IMR-90 (cell line): ENCODE measurements at regions not wholly inside any gene's neighbourhood (a gene's known extent, or its start where the extent isn't known, plus 50 kb on each side); places are given as distances from the start of the nearest gene placed in this dataset.

Experiments
- ATAC-seq: fragments of 200-7000 bp; cut with Tn5 transposase; 2 replicates; pipeline ENCODE4 v1.9.1; 2020; ENCODE audit warnings: low read depth, mild to moderate bottlenecking, moderate library complexity
- BruUV-seq: library from RNA; stranded (reverse); fragments of 400-500 nt; replicated peaks from 2 replicates; lab custom pipeline; 2021; lab: Mats Ljungman, UMichigan
- CTCF ChIA-PET: fragments of 300-600 bp; formaldehyde crosslinking; extraction: SDS; loops from one replicate; lab custom pipeline; 2021; ENCODE audit warnings: antibody characterized with exemption; lab: Yijun Ruan, JAX
- POLR2A ChIA-PET: fragments of 300-600 bp; sonication (Branson Sonifier 250); formaldehyde crosslinking; loops from one replicate; lab custom pipeline; 2022; ENCODE audit warnings: antibody characterized with exemption; ENCODE audit not compliant: unreplicated experiment; lab: Charles Lee
- DNase-seq: peaks from one replicate; pipeline ENCODE4 v3.0.0; 2013
- H2AFZ ChIP-seq: replicated peaks from 2 replicates; pipeline ENCODE3; 2013; ENCODE audit warnings: low read length, mild to moderate bottlenecking; ENCODE audit not compliant: poor library complexity
- H2AK5ac ChIP-seq: 2 replicates; pipeline ENCODE4 v1.6.1; 2013; ENCODE audit warnings: low read depth, low read length, inconsistent platforms
- H2AK9ac ChIP-seq: replicated peaks from 2 replicates; pipeline ENCODE3; 2013; ENCODE audit warnings: mild to moderate bottlenecking, low read depth, low read length, moderate library complexity; ENCODE audit not compliant: poor library complexity
- H2BK120ac ChIP-seq: 2 replicates; pipeline ENCODE4 v1.6.1; 2013; ENCODE audit warnings: low read depth, low read length, inconsistent platforms
- H2BK15ac ChIP-seq: 3 replicates; pipeline ENCODE4 v1.6.1; 2013; ENCODE audit warnings: low read depth, low read length, inconsistent platforms
- H2BK20ac ChIP-seq: 2 replicates; pipeline ENCODE4 v1.6.1; 2013; ENCODE audit warnings: low read depth, mild to moderate bottlenecking, inconsistent platforms, low read length, moderate library complexity
- H2BK5ac ChIP-seq: 2 replicates; pipeline ENCODE4 v1.6.1; 2013; ENCODE audit warnings: mild to moderate bottlenecking, low read depth, low read length, inconsistent platforms; ENCODE audit not compliant: poor library complexity, severe bottlenecking
- H3K14ac ChIP-seq: replicated peaks from 2 replicates; pipeline ENCODE4 v1.6.1; 2013; ENCODE audit warnings: low read depth, low read length, inconsistent platforms
- H3K18ac ChIP-seq: 2 replicates; pipeline ENCODE4 v1.6.1; 2013; ENCODE audit warnings: low read depth, low read length, control low read depth
- H3K23ac ChIP-seq: 2 replicates; pipeline ENCODE4 v1.6.1; 2013; ENCODE audit warnings: low read depth, low read length, inconsistent platforms
- H3K27ac ChIP-seq: 2 replicates; pipeline ENCODE4 v1.5.1; 2013; ENCODE audit warnings: mild to moderate bottlenecking, control low read depth, low read length; ENCODE audit not compliant: insufficient read depth
- H3K27me3 ChIP-seq: 2 replicates; pipeline ENCODE4 v1.6.1; 2013; ENCODE audit warnings: low read length; ENCODE audit not compliant: control insufficient read depth, insufficient read depth
- H3K36me3 ChIP-seq: 2 replicates; pipeline ENCODE4 v1.6.1; 2013; ENCODE audit warnings: low read length, mixed read lengths; ENCODE audit not compliant: control insufficient read depth, insufficient read depth
- H3K4ac ChIP-seq: 2 replicates; pipeline ENCODE4 v1.6.1; 2013; ENCODE audit warnings: low read depth, low read length, inconsistent platforms
- H3K4me1 ChIP-seq: 2 replicates; pipeline ENCODE4 v1.6.1; 2013; ENCODE audit warnings: low read length, mixed read lengths; ENCODE audit not compliant: control insufficient read depth, insufficient read depth
- H3K4me2 ChIP-seq: 2 replicates; pipeline ENCODE4 v1.6.1; 2013; ENCODE audit warnings: low read depth, mild to moderate bottlenecking, control low read depth, low read length, moderate library complexity
- H3K4me3 ChIP-seq: 2 replicates; pipeline ENCODE4 v1.5.1; 2013; ENCODE audit warnings: low read depth, mild to moderate bottlenecking, control low read depth, low read length, moderate library complexity; ENCODE audit not compliant: insufficient read depth
- H3K56ac ChIP-seq: 2 replicates; pipeline ENCODE4 v1.6.1; 2013; ENCODE audit warnings: low read length, inconsistent platforms; ENCODE audit not compliant: insufficient read depth; ENCODE audit errors: extremely low read depth
- H3K79me1 ChIP-seq, 2 experiments: 2 replicates each; pipeline ENCODE4 v1.6.1; 2013; ENCODE audit warnings: low read length in 2 of 2, inconsistent platforms in 1 of 2, low read depth in 1 of 2
- H3K9ac ChIP-seq: 2 replicates; pipeline ENCODE4 v1.6.1; 2013; ENCODE audit warnings: low read depth, low read length, control low read depth
- H3K9me1 ChIP-seq: 2 replicates; pipeline ENCODE4 v1.6.1; 2013; ENCODE audit warnings: low read length, inconsistent platforms; ENCODE audit not compliant: insufficient read depth
- H3K9me3 ChIP-seq: 2 replicates; pipeline ENCODE4 v1.6.1; 2013; ENCODE audit warnings: low read length; ENCODE audit not compliant: control insufficient read depth, insufficient read depth
- H4K20me1 ChIP-seq: 2 replicates; pipeline ENCODE4 v1.6.1; 2013; ENCODE audit warnings: low read length, inconsistent platforms; ENCODE audit not compliant: insufficient read depth
- H4K5ac ChIP-seq: 2 replicates; pipeline ENCODE4 v1.6.1; 2013; ENCODE audit warnings: mild to moderate bottlenecking, low read depth, low read length, control low read depth
- H4K8ac ChIP-seq, 2 experiments: 2 replicates each; pipeline ENCODE4 v1.6.1; 2013; ENCODE audit warnings: low read depth in 2 of 2, low read length in 2 of 2, control low read depth in 1 of 2, inconsistent platforms in 1 of 2
- H4K91ac ChIP-seq: 2 replicates; pipeline ENCODE4 v1.6.1; 2013; ENCODE audit warnings: low read depth, low read length, inconsistent platforms; ENCODE audit not compliant: insufficient read depth
- BHLHE40 ChIP-seq: fragments of 150-350 bp; IDR thresholded peaks from 2 replicates; pipeline ENCODE4 v1.6.1; 2016; ENCODE audit warnings: mild to moderate bottlenecking, low read depth, low read length
- CEBPB ChIP-seq: IDR thresholded peaks from 2 replicates; pipeline ENCODE4 v1.6.1; 2012; ENCODE audit warnings: low read depth, low read length, improper control_type of control experiment
- CHD1 ChIP-seq: IDR thresholded peaks from 2 replicates; pipeline ENCODE4 v1.6.1; 2012; ENCODE audit warnings: low read depth, low read length, improper control_type of control experiment
- CTCF ChIP-seq: conservative IDR thresholded peaks from 2 replicates; pipeline ENCODE4 v1.5.1; 2012; ENCODE audit warnings: mild to moderate bottlenecking, low read depth, low read length, improper control_type of control experiment
- ELK1 ChIP-seq: fragments of 150-350 bp; IDR thresholded peaks from 2 replicates; pipeline ENCODE4 v1.6.1; 2016; ENCODE audit warnings: low read depth, mild to moderate bottlenecking, low read length, moderate library complexity, borderline replicate concordance
- FOS ChIP-seq: fragments of 150-350 bp; IDR thresholded peaks from 2 replicates; pipeline ENCODE4 v1.6.1; 2016; ENCODE audit warnings: low read depth, low read length
- MAFK ChIP-seq: IDR thresholded peaks from 2 replicates; pipeline ENCODE4 v1.6.1; 2012; ENCODE audit warnings: low read depth, low read length, improper control_type of control experiment
- MAZ ChIP-seq: IDR thresholded peaks from 2 replicates; pipeline ENCODE4 v1.6.1; 2012; ENCODE audit warnings: low read depth, mild to moderate bottlenecking, low read length, improper control_type of control experiment, moderate library complexity, borderline replicate concordance
- MXI1 ChIP-seq: IDR thresholded peaks from 2 replicates; pipeline ENCODE4 v1.6.1; 2012; ENCODE audit warnings: low read depth, mild to moderate bottlenecking, low read length, moderate library complexity, borderline replicate concordance
- NFE2L2 ChIP-seq: fragments of 150-350 bp; IDR thresholded peaks from 2 replicates; pipeline ENCODE4 v1.6.1; 2016; ENCODE audit warnings: low read depth, mild to moderate bottlenecking, low read length
- POLR2A ChIP-seq: IDR thresholded peaks from 2 replicates; pipeline ENCODE4 v1.6.1; 2012; ENCODE audit warnings: mild to moderate bottlenecking, low read depth, low read length
- RAD21 ChIP-seq: IDR thresholded peaks from 2 replicates; pipeline ENCODE4 v1.6.1; 2012; ENCODE audit warnings: low read length, improper control_type of control experiment
- RCOR1 ChIP-seq: IDR thresholded peaks from 2 replicates; pipeline ENCODE4 v1.6.1; 2012; ENCODE audit warnings: mild to moderate bottlenecking, low read length, improper control_type of control experiment; ENCODE audit not compliant: insufficient replicate concordance
- RFX5 ChIP-seq: IDR thresholded peaks from 2 replicates; pipeline ENCODE4 v1.8.0; 2012; ENCODE audit warnings: low read depth, mild to moderate bottlenecking, low read length, moderate library complexity
- SMC3 ChIP-seq: fragments of 150-350 bp; IDR thresholded peaks from 2 replicates; pipeline ENCODE4 v1.6.1; 2016; ENCODE audit warnings: low read depth, mild to moderate bottlenecking, antibody characterized with exemption, low read length, moderate library complexity
- USF2 ChIP-seq: fragments of 150-350 bp; IDR thresholded peaks from 2 replicates; pipeline ENCODE4 v1.6.1; 2017; ENCODE audit warnings: mild to moderate bottlenecking, antibody characterized with exemption, low read length, low read depth
- WGBS, 2 experiments: methylation state at CpG; one replicate each; pipeline versions ENCODE4 v1.1.5 to v1.1.7; 2013; ENCODE audit warnings: missing lambda C conversion rate in 2 of 2; ENCODE audit not compliant: insufficient read length in 1 of 2; ENCODE audit errors: extremely low coverage in 2 of 2; 5-methylcytosine and 5-hydroxymethylcytosine counted together
- dilution Hi-C: fragments of 300-500 bp; cut with HindIII; formaldehyde crosslinking; loops from one replicate; pipeline ENCODE4 v1.14.3; 2018; ENCODE audit warnings: low sequenced_read_pairs; ENCODE audit not compliant: unreplicated experiment
- in situ Hi-C: fragments of 300-500 bp; cut with MboI; formaldehyde crosslinking; loops from 3 replicates; pipeline ENCODE4 v1.14.3; 2019; ENCODE audit warnings: low sequenced_read_pairs, inconsistent platforms, mixed read lengths
- intact Hi-C: fragments of 100-400 bp; cut with micrococcal nuclease; formaldehyde crosslinking; loops from 2 replicates; pipeline ENCODE4 v1.10.0; 2022

DNA sequence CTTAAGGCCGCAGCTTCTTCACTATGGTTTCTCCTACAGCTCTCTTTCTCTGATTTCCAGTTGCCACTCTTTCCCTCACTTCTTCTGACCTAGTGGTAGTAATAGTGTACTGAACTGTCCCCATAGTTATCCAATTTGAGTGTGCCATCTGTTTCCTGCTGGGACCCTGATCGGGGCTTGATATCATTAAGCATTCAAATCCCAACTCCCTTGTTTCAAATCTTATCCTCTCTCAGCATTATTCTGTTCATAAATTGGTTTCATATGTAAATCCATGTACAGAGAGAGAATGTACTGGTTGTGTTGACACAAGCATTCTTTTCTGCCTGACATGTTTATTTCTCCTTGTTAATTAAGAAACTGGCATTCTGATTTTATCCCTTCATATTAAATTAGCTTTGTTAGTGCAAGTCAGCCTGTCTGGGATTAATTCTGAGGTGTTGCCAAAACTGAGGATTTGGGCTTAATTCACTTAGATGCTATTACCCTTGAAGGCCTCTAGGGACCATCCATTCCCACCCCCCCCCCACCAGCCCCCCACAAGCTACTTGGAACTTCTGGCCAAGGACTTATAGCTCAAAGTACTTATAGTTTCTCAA lies 84.6 kb upstream of the PROKR2 start:
- CTCF ChIA-PET, result no interaction called here
- H2AK9ac ChIP-seq, result no peak overlapping the region
- dilution Hi-C loops (no loop called here), in situ Hi-C loops (no loop called here), intact Hi-C loops (loop anchor here (5.0 kb wide), 1 partner anchor 676 kb away; no protein-coding TSS in a partner anchor)
- TF ChIP-seq ELK1, result no peak
- TF ChIP-seq SMC3, result no peak
- no peak for TF ChIP-seq FOS
- TF ChIP-seq RFX5, result no peak
- no peak for TF ChIP-seq MAFK
- no peak for TF ChIP-seq POLR2A
- TF ChIP-seq MXI1, result no peak
- no peak for TF ChIP-seq CTCF
- no peak for TF ChIP-seq NFE2L2
- no peak for TF ChIP-seq CEBPB
- no peak for TF ChIP-seq RAD21
- no peak for TF ChIP-seq BHLHE40
- no peak for TF ChIP-seq MAZ
- TF ChIP-seq RCOR1, result no peak
- no peak for TF ChIP-seq CHD1
- TF ChIP-seq USF2, result no peak
- DNase-seq (no peak), ATAC-seq (no peak)
- no peak overlapping the region for H2BK120ac ChIP-seq
- no peak overlapping the region for H3K4me3 ChIP-seq
- H3K79me1 ChIP-seq, result no peaks in the 10 kb centered on the region
- WGBS, 2 experiments, result no CpG with 5 or more reads among the region's 2 CpGs
- no peak overlapping the region for H3K56ac ChIP-seq
- H4K5ac ChIP-seq, result no peak overlapping the region
- H3K4me1 ChIP-seq, result no peaks in the 10 kb centered on the region
- no peaks in the 10 kb centered on the region for H3K9me3 ChIP-seq
- H4K20me1 ChIP-seq, result no peaks in the 10 kb centered on the region
- BruUV-seq, result no TSS peak
- no peak overlapping the region for H2BK20ac ChIP-seq
- no peak overlapping the region for H3K4ac ChIP-seq
- no peak overlapping the region for H4K8ac ChIP-seq
- H3K36me3 ChIP-seq, result no peaks in the 10 kb centered on the region
- H3K27me3 ChIP-seq, result no peaks in the 10 kb centered on the region
- POLR2A ChIA-PET, result no interaction called here
- H2AFZ ChIP-seq, result no peak overlapping the region
- no peak overlapping the region for H4K91ac ChIP-seq
- H3K4me2 ChIP-seq, result no peak overlapping the region
- no peak overlapping the region for H3K18ac ChIP-seq
- H2BK5ac ChIP-seq, result no peak overlapping the region
- no peaks in the 10 kb centered on the region for H3K9me1 ChIP-seq
- H2BK15ac ChIP-seq, result no peak overlapping the region
- H3K14ac ChIP-seq, result no peak overlapping the region
- no peak overlapping the region for H2AK5ac ChIP-seq
- H3K23ac ChIP-seq, result no peak overlapping the region
- no peak overlapping the region for H3K9ac ChIP-seq
- H3K27ac ChIP-seq, result no peak overlapping the region
